HepG2 (cell line): ENCODE measurements at regions not wholly inside any gene's neighbourhood (a gene's known extent, or its start where the extent isn't known, plus 50 kb on each side); places are given as distances from the start of the nearest gene placed in this dataset.

Source experiments
- ATAC-seq: fragments of 200-7000 bp; cut with Tn5 transposase; 3 replicates; pipeline ENCODE4 v1.9.1; 2020; ENCODE audit warnings: mild to moderate bottlenecking, moderate library complexity
- BruUV-seq: library from RNA; stranded (reverse); fragments of 400-500 nt; replicated peaks from 2 replicates; lab custom pipeline; 2021; lab: Mats Ljungman, UMichigan
- CTCF ChIA-PET: fragments of 300-600 bp; formaldehyde crosslinking; extraction: SDS; loops from one replicate; lab custom pipeline; 2021; ENCODE audit warnings: low total read pairs, inconsistent platforms, low intra/inter-chr PET ratio; lab: Yijun Ruan, JAX
- POLR2A ChIA-PET: fragments of 350-600 bp; sonication (Branson Sonifier 250); formaldehyde crosslinking; loops from one replicate; lab custom pipeline; 2020; ENCODE audit warnings: antibody characterized with exemption, inconsistent platforms; lab: Yijun Ruan, JAX
- DNase-seq: peaks from one replicate; pipeline ENCODE4 v3.0.0-alpha.2; 2015; ENCODE audit warnings: low spot score
- FAIRE-seq: peaks from 3 replicates; lab custom pipeline; 2011; peaks lifted over from hg19 to GRCh38; lab: Jason Lieb, UNC
- H2AFZ ChIP-seq: one replicate; pipeline ENCODE4 v1.6.1; 2011; ENCODE audit warnings: low read length, inconsistent platforms
- H3K27ac ChIP-seq: fragments of 300-600 bp; 3 replicates; pipeline ENCODE4 v1.8.0; 2011; ENCODE audit warnings: mixed run types, mild to moderate bottlenecking, mixed read lengths, low read length, inconsistent platforms; ENCODE audit not compliant: insufficient read depth; ENCODE audit errors: extremely low read length
- H3K27me3 ChIP-seq, 2 experiments: fragments of 200-600 bp in 1 of 2; 2 replicates in 1 of 2; 3 replicates in 1 of 2; pipeline versions ENCODE4 v1.6.0 to v1.8.0; 2011; ENCODE audit warnings: low read length in 2 of 2, mild to moderate bottlenecking in 2 of 2, moderate library complexity in 2 of 2, inconsistent platforms in 1 of 2; ENCODE audit not compliant: insufficient read depth in 2 of 2, control insufficient read depth in 1 of 2
- H3K36me3 ChIP-seq, 2 experiments: fragments of 200-600 bp in 1 of 2; replicated peaks in 1 of 2; 2 replicates in 1 of 2; 3 replicates in 1 of 2; pipeline versions ENCODE4 v1.5.1 to v1.8.0; 2011; ENCODE audit warnings: low read length in 2 of 2, inconsistent platforms in 1 of 2; ENCODE audit not compliant: insufficient read depth in 2 of 2, control insufficient read depth in 1 of 2
- H3K4me1 ChIP-seq: 2 replicates; pipeline ENCODE4 v1.5.1; 2012; ENCODE audit warnings: low read length, inconsistent platforms; ENCODE audit not compliant: insufficient read depth
- H3K4me2 ChIP-seq: 2 replicates; pipeline ENCODE4 v1.6.0; 2011; ENCODE audit warnings: low read depth, low read length, inconsistent platforms
- H3K4me3 ChIP-seq, 3 experiments: fragments of 200-600 bp in 1 of 3; sonication (generic), shearing (Covaris generic) in 1 of 3; replicated peaks in 1 of 3; 2 replicates each; pipeline ENCODE4 v1.5.1; 2011 to 2016; ENCODE audit warnings: low read length in 3 of 3, inconsistent platforms in 2 of 3, low read depth in 2 of 3, mild to moderate bottlenecking in 2 of 3, control low read depth in 1 of 3, mixed read lengths in 1 of 3; ENCODE audit not compliant: insufficient read depth in 1 of 3
- H3K79me2 ChIP-seq: one replicate; pipeline ENCODE4 v1.6.1; 2011; ENCODE audit warnings: low read length, inconsistent platforms; ENCODE audit not compliant: insufficient read depth
- H3K9ac ChIP-seq: 2 replicates; pipeline ENCODE4 v1.6.0; 2011; ENCODE audit warnings: mild to moderate bottlenecking, low read depth, low read length, inconsistent platforms; ENCODE audit not compliant: insufficient read depth
- H3K9me3 ChIP-seq: 2 replicates; pipeline ENCODE4 v1.5.1; 2012; ENCODE audit warnings: mild to moderate bottlenecking, low read length
- H4K20me1 ChIP-seq: 2 replicates; pipeline ENCODE4 v1.6.0; 2011; ENCODE audit warnings: inconsistent platforms, mild to moderate bottlenecking, low read length, moderate library complexity; ENCODE audit not compliant: insufficient read depth
- HNF4A ChIP-seq: sonication (generic); formaldehyde crosslinking; IDR thresholded peaks from 2 replicates; pipeline ENCODE4 v1.4.0; 2020; ENCODE audit warnings: missing genetic modification reagents
- KLF12 ChIP-seq: sonication (generic); formaldehyde crosslinking; IDR thresholded peaks from 2 replicates; pipeline ENCODE4 v1.4.0; 2020; ENCODE audit warnings: missing genetic modification reagents, borderline replicate concordance
- MTERF4 ChIP-seq: sonication (generic); formaldehyde crosslinking; IDR thresholded peaks from 2 replicates; pipeline ENCODE4 v1.8.0; 2023; ENCODE audit warnings: mild to moderate bottlenecking, missing genetic modification reagents
- NR2F1 ChIP-seq, 2 experiments: fragments of 450-650 bp in 1 of 2; formaldehyde crosslinking in 1 of 2; IDR thresholded peaks; 2 replicates each; pipeline versions ENCODE4 v1.5.0 to v1.6.1; 2016 to 2020; ENCODE audit warnings: mild to moderate bottlenecking in 1 of 2, missing compliant biosample characterization in 1 of 2, missing genetic modification reagents in 1 of 2, moderate library complexity in 1 of 2
- SALL2 ChIP-seq: sonication (generic); formaldehyde crosslinking; IDR thresholded peaks from 2 replicates; pipeline ENCODE4 v1.8.1; 2023; ENCODE audit warnings: mild to moderate bottlenecking, missing genetic modification reagents, inconsistent platforms
- SNAPC2 ChIP-seq: sonication (generic); formaldehyde crosslinking; IDR thresholded peaks from 2 replicates; pipeline ENCODE4 v1.8.1; 2022; ENCODE audit warnings: mild to moderate bottlenecking, missing genetic modification reagents
- TEF ChIP-seq: sonication (generic); formaldehyde crosslinking; IDR thresholded peaks from 2 replicates; pipeline ENCODE4 v1.5.0; 2020; ENCODE audit warnings: missing genetic modification reagents
- ZNF101 ChIP-seq: sonication (generic); formaldehyde crosslinking; IDR thresholded peaks from 2 replicates; pipeline ENCODE4 v1.4.0; 2020; ENCODE audit warnings: mild to moderate bottlenecking, low read depth, missing genetic modification reagents, borderline replicate concordance
- ZNF264 ChIP-seq: sonication (generic); formaldehyde crosslinking; IDR thresholded peaks from 2 replicates; pipeline ENCODE4 v1.4.0; 2020; ENCODE audit warnings: missing genetic modification reagents
- WGBS: methylation state at CpG from one replicate; pipeline ENCODE4 v1.1.6; 2017; ENCODE audit warnings: low lambda C conversion rate; 5-methylcytosine and 5-hydroxymethylcytosine counted together
- in situ Hi-C: cut with HindIII; loops from 2 replicates; pipeline ENCODE4 v1.10.0; 2017; ENCODE audit warnings: low pct_unique_long_range_greater_than_20kb; ENCODE audit not compliant: extremely low pct_ligation_motif_present
- intact Hi-C: fragments of 100-400 bp; cut with micrococcal nuclease; formaldehyde crosslinking; loops from one replicate; pipeline ENCODE4 v1.10.0; 2022; ENCODE audit not compliant: unreplicated experiment

GRCh38 chr10:9157656-9158055 is 1103.2 kb downstream of the GATA3 start:
- BruUV-seq = no TSS peak
- H3K4me2 ChIP-seq = no peak overlapping the region
- ChIA-PET POLR2A (no interaction called here), CTCF (no interaction called here)
- peaks cover 20% of the 10 kb centered on the region for H3K9me3 ChIP-seq
- no peaks in the 10 kb centered on the region for H4K20me1 ChIP-seq
- no peak for DNase-seq
- WGBS = 31% methylated on average over 3 of the region's 3 CpGs
- no peak overlapping the region for H3K9ac ChIP-seq
- ATAC-seq = no peak
- H3K4me1 ChIP-seq = no peaks in the 10 kb centered on the region
- no peaks in the 10 kb centered on the region for H3K27me3 ChIP-seq
- H3K36me3 ChIP-seq = no peaks in the 10 kb centered on the region
- no peaks in the 10 kb centered on the region for H3K79me2 ChIP-seq
- no peak overlapping the region for H3K4me3 ChIP-seq
- TF ChIP-seq NR2F1 (CRISPR knock-in tag; IDR thresholded peaks at IDR 0.05) (no peak), SNAPC2 (CRISPR knock-in tag) (no peak), TEF (no peak), ZNF101 (CRISPR knock-in tag) (no peak), KLF12 (no peak), ZNF264 (CRISPR knock-in tag) (no peak), SALL2 (CRISPR knock-in tag) (no peak), HNF4A (no peak), MTERF4 (CRISPR knock-in tag) (no peak)
- intact Hi-C loops (no loop called here), in situ Hi-C loops (no loop called here)
- FAIRE-seq = no peak
- no peak overlapping the region for H2AFZ ChIP-seq
- H3K27ac ChIP-seq = no peak overlapping the region
